K562 (cell line): ENCODE measurements at regions not wholly inside any gene's neighbourhood (a gene's known extent, or its start where the extent isn't known, plus 50 kb on each side); places are given as distances from the start of the nearest gene placed in this dataset.

Source experiments
- BRF2 ChIP-seq: IDR thresholded peaks from 3 replicates; pipeline ENCODE4 v1.6.1; 2011; ENCODE audit warnings: borderline replicate concordance, mild to moderate bottlenecking; ENCODE audit not compliant: insufficient read length, insufficient read depth
- CTCF ChIP-seq, 3 experiments: IDR thresholded peaks in 2 of 3; conservative IDR thresholded peaks in 1 of 3; 2 replicates each; pipeline ENCODE4 v1.5.1; 2011 to 2012; ENCODE audit warnings: low read length in 3 of 3, mild to moderate bottlenecking in 3 of 3, control low read depth in 2 of 3, improper control_type of control experiment in 1 of 3, inconsistent platforms in 1 of 3, low read depth in 1 of 3, mixed read lengths in 1 of 3, moderate library complexity in 1 of 3; ENCODE audit not compliant: insufficient read depth in 2 of 3
- ESRRA ChIP-seq: fragments of 450-650 bp; IDR thresholded peaks from 2 replicates; pipeline ENCODE4 v1.6.1; 2014; ENCODE audit warnings: low read depth, mild to moderate bottlenecking, moderate library complexity, borderline replicate concordance
- EZH2 ChIP-seq: IDR thresholded peaks from 2 replicates; pipeline ENCODE4 v1.6.1; 2012; ENCODE audit warnings: low read depth, mild to moderate bottlenecking, inconsistent platforms, low read length, borderline replicate concordance
- FOXJ3 ChIP-seq: sonication (generic); formaldehyde crosslinking; IDR thresholded peaks from 2 replicates; pipeline ENCODE4 v1.4.0; 2020; ENCODE audit warnings: mild to moderate bottlenecking, missing genetic modification reagents
- HDAC8 ChIP-seq: fragments of 450-650 bp; IDR thresholded peaks from 2 replicates; pipeline ENCODE4 v1.6.1; 2016; ENCODE audit warnings: mild to moderate bottlenecking, missing genetic modification characterization, moderate library complexity, missing compliant biosample characterization
- KAT7 ChIP-seq: sonication (generic); formaldehyde crosslinking; IDR thresholded peaks from 2 replicates; pipeline ENCODE4 v1.8.0; 2022; ENCODE audit warnings: missing genetic modification reagents, mild to moderate bottlenecking, borderline replicate concordance
- MCM3 ChIP-seq: fragments of 450-650 bp; IDR thresholded peaks from 2 replicates; pipeline ENCODE4 v1.6.1; 2016
- NR2C2 ChIP-seq, 2 experiments: fragments of 200-800 bp in 1 of 2; sonication (Bioruptor generic) in 1 of 2; sonication (generic) in 1 of 2; formaldehyde crosslinking in 1 of 2; IDR thresholded peaks; 2 replicates each; pipeline versions ENCODE4 v1.6.1 to v1.8.0; 2016 to 2022; ENCODE audit warnings: mild to moderate bottlenecking in 1 of 2, missing compliant biosample characterization in 1 of 2, missing genetic modification characterization in 1 of 2, missing genetic modification reagents in 1 of 2
- PREB ChIP-seq: sonication (generic); formaldehyde crosslinking; IDR thresholded peaks from 2 replicates; pipeline ENCODE4 v1.8.1; 2023; ENCODE audit warnings: mild to moderate bottlenecking, missing genetic modification reagents
- RFX1 ChIP-seq: fragments of 450-650 bp; IDR thresholded peaks from 2 replicates; pipeline ENCODE4 v1.6.1; 2016; ENCODE audit warnings: mild to moderate bottlenecking, moderate library complexity
- TOE1 ChIP-seq, 2 experiments: fragments of 450-650 bp in 1 of 2; sonication (generic) in 1 of 2; formaldehyde crosslinking in 1 of 2; IDR thresholded peaks; 2 replicates each; pipeline versions ENCODE4 v1.7.1 to v1.8.0; 2016 to 2022; ENCODE audit warnings: borderline replicate concordance in 2 of 2, mild to moderate bottlenecking in 2 of 2, antibody characterized with exemption in 1 of 2, inconsistent platforms in 1 of 2, low read depth in 1 of 2, missing genetic modification reagents in 1 of 2, moderate library complexity in 1 of 2
- USF2 ChIP-seq: sonication (generic); formaldehyde crosslinking; IDR thresholded peaks from 2 replicates; pipeline ENCODE4 v1.5.0; 2020; ENCODE audit warnings: missing genetic modification reagents
- ZNF184 ChIP-seq: sonication (generic); formaldehyde crosslinking; IDR thresholded peaks from 2 replicates; pipeline ENCODE4 v1.5.0; 2020; ENCODE audit warnings: missing genetic modification reagents

- TF ChIP-seq EZH2 (no peak), USF2 (CRISPR knock-in tag) (no peak), NR2C2 (CRISPR knock-in tag; IDR thresholded peaks at IDR 0.05) (no peak), NR2C2 (tag; IDR thresholded peaks at IDR 0.05) (no peak), ESRRA (no peak), FOXJ3 (CRISPR knock-in tag) (no peak), CTCF (IDR thresholded peaks at IDR 0.05 in 2 of 3, conservative IDR thresholded peaks at IDR 0.05 in 1 of 3; ENCODE audit: insufficient read depth in 2 of 3, low read depth in 1 of 3, low read length in 3 of 3) (no peak), PREB (no peak), RFX1 (no peak), BRF2 (no peak), KAT7 (CRISPR knock-in tag) (no peak), HDAC8 (no peak), ZNF184 (CRISPR knock-in tag) (no peak), TOE1 (IDR thresholded peaks at IDR 0.05; ENCODE audit: borderline replicate concordance) (no peak), TOE1 (CRISPR knock-in tag; IDR thresholded peaks at IDR 0.05; ENCODE audit: borderline replicate concordance, low read depth) (no peak), MCM3 (no peak)
These were observed 103.5 kb downstream of the LSM3 start for GRCh38 chr3:14282001-14282705.
